Esophagus squamous epithelium (tissue), 4 donors: ENCODE measurements at regions not wholly inside any gene's neighbourhood (a gene's known extent, or its start where the extent isn't known, plus 50 kb on each side); places are given as distances from the start of the nearest gene placed in this dataset.

Experiments used
- POLR2A ChIP-seq, 4 donors: fragments of 450-650 bp; IDR thresholded peaks; one replicate each; pipeline ENCODE4 v1.6.1; 2017; ENCODE audit warnings: antibody characterized with exemption in 4 of 4, mild to moderate bottlenecking in 4 of 4, moderate library complexity in 3 of 4
- TF ChIP-seq, protein P1 (sequence below), 6 experiments: fragments of 450-650 bp in 4 of 6; fragments of 200-600 bp in 2 of 6; sonication (generic) in 2 of 6; IDR thresholded peaks; one replicate each; pipeline ENCODE4 v1.5.1; 2016 to 2019; ENCODE audit warnings: antibody characterized with exemption in 6 of 6, mild to moderate bottlenecking in 4 of 6, moderate library complexity in 4 of 6

DNA sequence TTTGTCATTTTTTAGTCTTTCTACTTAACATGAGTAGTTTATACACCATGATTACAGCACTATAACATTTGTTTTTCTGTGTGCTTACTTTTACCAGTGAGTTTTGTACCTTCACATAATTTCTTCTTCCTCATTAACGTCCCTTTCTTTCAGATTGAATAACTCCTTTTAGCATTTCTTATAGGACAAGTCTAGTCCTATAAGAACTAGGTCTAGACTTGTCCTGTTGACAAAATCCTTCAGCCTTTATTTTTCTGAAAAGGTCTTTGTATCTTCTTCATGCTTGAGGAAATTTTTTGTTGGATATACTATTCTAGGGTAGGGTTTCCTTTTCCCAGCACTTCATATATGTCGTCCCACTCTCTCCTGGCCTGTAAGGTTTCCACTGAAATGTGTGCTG, 253.3 kb upstream of the ARHGAP24 start:
- TF ChIP-seq, protein P1, sequence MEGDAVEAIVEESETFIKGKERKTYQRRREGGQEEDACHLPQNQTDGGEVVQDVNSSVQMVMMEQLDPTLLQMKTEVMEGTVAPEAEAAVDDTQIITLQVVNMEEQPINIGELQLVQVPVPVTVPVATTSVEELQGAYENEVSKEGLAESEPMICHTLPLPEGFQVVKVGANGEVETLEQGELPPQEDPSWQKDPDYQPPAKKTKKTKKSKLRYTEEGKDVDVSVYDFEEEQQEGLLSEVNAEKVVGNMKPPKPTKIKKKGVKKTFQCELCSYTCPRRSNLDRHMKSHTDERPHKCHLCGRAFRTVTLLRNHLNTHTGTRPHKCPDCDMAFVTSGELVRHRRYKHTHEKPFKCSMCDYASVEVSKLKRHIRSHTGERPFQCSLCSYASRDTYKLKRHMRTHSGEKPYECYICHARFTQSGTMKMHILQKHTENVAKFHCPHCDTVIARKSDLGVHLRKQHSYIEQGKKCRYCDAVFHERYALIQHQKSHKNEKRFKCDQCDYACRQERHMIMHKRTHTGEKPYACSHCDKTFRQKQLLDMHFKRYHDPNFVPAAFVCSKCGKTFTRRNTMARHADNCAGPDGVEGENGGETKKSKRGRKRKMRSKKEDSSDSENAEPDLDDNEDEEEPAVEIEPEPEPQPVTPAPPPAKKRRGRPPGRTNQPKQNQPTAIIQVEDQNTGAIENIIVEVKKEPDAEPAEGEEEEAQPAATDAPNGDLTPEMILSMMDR (IDR thresholded peaks at IDR 0.05), result no peak
- no peak for TF ChIP-seq POLR2A (IDR thresholded peaks at IDR 0.05)
